Muscle layer of colon (tissue), 2 donors: ENCODE measurements at regions not wholly inside any gene's neighbourhood (a gene's known extent, or its start where the extent isn't known, plus 50 kb on each side); places are given as distances from the start of the nearest gene placed in this dataset.
"Not testable (repeated sequence)": the region's sequence is repeated elsewhere in the genome, so short reads cannot be mapped to it uniquely, and the experiment has no call there.

ENCODE experiments used
- H3K27ac ChIP-seq: one replicate; pipeline ENCODE4 v1.7.0; 2013; ENCODE audit warnings: low read depth, mild to moderate bottlenecking, low read length, moderate library complexity
- H3K27me3 ChIP-seq, 2 donors: one replicate each; pipeline ENCODE4 v1.7.0; 2013; ENCODE audit warnings: low read length in 2 of 2, mild to moderate bottlenecking in 2 of 2; ENCODE audit not compliant: insufficient read depth in 2 of 2, control insufficient read depth in 1 of 2
- H3K36me3 ChIP-seq: one replicate; pipeline ENCODE4 v1.7.0; 2013; ENCODE audit warnings: mild to moderate bottlenecking, low read length; ENCODE audit not compliant: insufficient read depth
- H3K4me1 ChIP-seq: one replicate; pipeline ENCODE4 v1.7.0; 2013; ENCODE audit warnings: mild to moderate bottlenecking, low read length; ENCODE audit not compliant: insufficient read depth
- H3K4me3 ChIP-seq, 2 donors: one replicate each; pipeline ENCODE4 v1.7.0; 2013; ENCODE audit warnings: low read length in 2 of 2, low read depth in 1 of 2, mild to moderate bottlenecking in 1 of 2, moderate library complexity in 1 of 2
- H3K9ac ChIP-seq: one replicate; pipeline ENCODE4 v1.7.0; 2013; ENCODE audit warnings: low read length
- H3K9me3 ChIP-seq: one replicate; pipeline ENCODE4 v1.7.0; 2013; ENCODE audit warnings: mild to moderate bottlenecking, low read length
- donor health status: abdominal sarcoma.
- donor health status: Adenocarcinoma of cecum.

- H3K36me3 ChIP-seq: no peaks in the 10 kb centered on the region
- H3K4me1 ChIP-seq: no peaks in the 10 kb centered on the region
- no peak overlapping the region for H3K4me3 ChIP-seq
- no peaks in the 10 kb centered on the region for H3K9me3 ChIP-seq
- H3K27ac ChIP-seq: no peak overlapping the region
- no peak overlapping the region for H3K9ac ChIP-seq
- H3K27me3 ChIP-seq: no peaks in the 10 kb centered on the region
These were observed 125.1 kb upstream of the ZBED5 start for GRCh38 chr11:10982704-10983510.

DNA sequence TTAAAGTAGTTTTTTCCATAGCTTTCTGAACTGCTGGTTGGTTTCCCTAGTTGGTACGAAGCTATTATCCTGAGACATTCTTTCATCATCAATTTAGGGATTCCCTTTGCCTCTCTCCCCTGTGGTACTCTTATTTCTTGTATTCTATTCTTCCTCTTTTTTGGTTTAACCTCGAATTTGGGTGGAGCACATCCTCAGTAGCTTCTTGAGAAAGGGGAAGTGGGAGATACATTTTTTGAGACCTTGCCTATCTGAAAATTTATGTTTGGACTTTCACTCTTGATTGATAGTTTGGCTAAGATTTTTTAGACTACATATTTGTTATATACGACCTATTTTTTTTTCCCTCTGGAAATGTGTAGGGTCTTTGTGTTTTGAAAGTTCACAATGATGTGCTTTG lies 121.7 kb upstream of the ZBED5 start:
- H3K4me3 ChIP-seq: no peak overlapping the region
- no peak overlapping the region for H3K27ac ChIP-seq
- no peaks in the 10 kb centered on the region for H3K27me3 ChIP-seq
- H3K9me3 ChIP-seq: no peaks in the 10 kb centered on the region
- no peak overlapping the region for H3K9ac ChIP-seq
- no peaks in the 10 kb centered on the region for H3K4me1 ChIP-seq
- no peaks in the 10 kb centered on the region for H3K36me3 ChIP-seq

- Histone ChIP-seq H3K36me3 (no peaks in the 10 kb centered on the region), H3K9me3 (no peaks in the 10 kb centered on the region), H3K4me1 (peaks cover 7% of the 10 kb centered on the region), H3K4me3 (no peak overlapping the region), H3K9ac (no peak overlapping the region), H3K27ac (no peak overlapping the region), H3K27me3 (no peaks in the 10 kb centered on the region)
These were observed 120.3 kb upstream of the ZBED5 start for GRCh38 chr11:10978198-10978597.

DNA sequence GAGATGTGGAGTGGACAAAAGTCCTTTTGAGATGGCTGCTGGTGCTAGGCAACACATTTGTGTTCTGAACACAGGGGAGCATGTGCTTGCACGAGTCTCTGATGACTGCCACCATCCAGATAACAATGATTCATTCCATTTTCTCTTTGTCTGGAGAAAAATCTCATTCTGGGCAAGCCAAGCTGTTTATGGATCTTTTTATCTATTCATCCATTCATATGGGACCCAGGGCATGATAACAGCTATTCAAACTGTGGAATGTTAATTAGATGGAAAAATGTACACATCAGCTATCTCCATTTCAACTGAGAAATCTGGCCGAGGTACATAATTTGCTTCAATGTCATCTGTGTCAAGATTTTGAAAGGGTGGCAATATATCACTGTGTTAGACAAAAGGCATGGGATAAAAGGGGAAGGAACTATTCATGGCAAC lies 117.5 kb upstream of the ZBED5 start:
- Histone ChIP-seq H3K27ac (no peak overlapping the region), H3K9me3 (no peaks in the 10 kb centered on the region)

DNA sequence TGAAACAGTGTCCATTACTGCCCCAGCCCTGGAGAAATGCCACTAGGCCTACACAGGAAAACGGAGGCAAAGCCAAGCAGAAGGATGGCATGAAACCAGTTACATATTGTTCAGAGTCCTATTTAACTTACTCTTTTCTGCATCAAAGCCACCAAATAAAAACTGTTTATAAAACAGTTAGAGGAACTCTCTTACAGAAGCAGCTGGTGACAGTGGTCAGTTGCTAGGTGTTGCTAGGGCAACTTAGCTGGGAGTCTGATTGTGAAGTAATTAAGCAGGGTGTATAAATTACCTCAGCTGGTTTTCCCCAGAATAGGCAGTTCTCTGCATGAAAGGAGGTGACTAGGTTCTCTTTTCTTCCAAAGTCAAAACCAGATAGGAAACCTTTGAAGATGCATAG lies 115.6 kb upstream of the ZBED5 start:
- H3K36me3 ChIP-seq: no peaks in the 10 kb centered on the region
- H3K9ac ChIP-seq: no peak overlapping the region
- H3K27me3 ChIP-seq: no peaks in the 10 kb centered on the region
- H3K9me3 ChIP-seq: no peaks in the 10 kb centered on the region
- peaks cover 29% of the 10 kb centered on the region for H3K4me1 ChIP-seq
- peak overlapping the region; percentile 54 for H3K27ac ChIP-seq
- H3K4me3 ChIP-seq: no peak overlapping the region

More for the DNA sequence above, 117.5 kb upstream of the ZBED5 start:
- no peak overlapping the region for H3K9ac ChIP-seq
- no peaks in the 10 kb centered on the region for H3K36me3 ChIP-seq
- H3K4me3 ChIP-seq: no peak overlapping the region
- peaks cover 29% of the 10 kb centered on the region for H3K4me1 ChIP-seq
- no peaks in the 10 kb centered on the region for H3K27me3 ChIP-seq

DNA sequence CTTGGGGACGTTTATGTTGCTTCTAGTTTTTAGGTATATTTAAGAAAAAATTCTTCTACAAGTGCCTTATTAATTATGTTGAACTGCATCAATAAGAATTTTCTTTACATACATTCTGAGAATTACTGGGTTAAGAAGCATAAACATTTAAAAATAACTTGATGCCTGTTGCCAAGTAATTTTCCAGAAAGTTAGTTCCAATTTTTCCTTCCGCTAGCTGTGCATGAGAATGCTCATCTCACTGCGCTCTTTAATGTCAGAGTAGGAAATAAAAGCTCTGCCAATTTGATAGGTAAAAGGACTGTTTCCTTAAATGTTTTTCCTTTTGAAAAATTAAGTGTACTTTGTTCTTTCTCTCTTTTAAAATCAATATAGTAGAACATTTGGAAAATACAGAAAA lies 113.1 kb upstream of the ZBED5 start:
- no peaks in the 10 kb centered on the region for H3K9me3 ChIP-seq
- H3K27me3 ChIP-seq: no peaks in the 10 kb centered on the region
- no peaks in the 10 kb centered on the region for H3K36me3 ChIP-seq
- no peak overlapping the region for H3K9ac ChIP-seq
- H3K4me3 ChIP-seq: no peak overlapping the region
- H3K4me1 ChIP-seq: peaks cover 29% of the 10 kb centered on the region
- H3K27ac ChIP-seq: no peak overlapping the region

GRCh38 chr11:10969387-10969786 lies 111.5 kb upstream of the ZBED5 start:
- Histone ChIP-seq H3K9ac (no peak overlapping the region), H3K27ac (no peak overlapping the region), H3K36me3 (no peaks in the 10 kb centered on the region), H3K27me3 (no peaks in the 10 kb centered on the region), H3K9me3 (no peaks in the 10 kb centered on the region), H3K4me1 (peaks cover 29% of the 10 kb centered on the region), H3K4me3 (no peak overlapping the region)

DNA sequence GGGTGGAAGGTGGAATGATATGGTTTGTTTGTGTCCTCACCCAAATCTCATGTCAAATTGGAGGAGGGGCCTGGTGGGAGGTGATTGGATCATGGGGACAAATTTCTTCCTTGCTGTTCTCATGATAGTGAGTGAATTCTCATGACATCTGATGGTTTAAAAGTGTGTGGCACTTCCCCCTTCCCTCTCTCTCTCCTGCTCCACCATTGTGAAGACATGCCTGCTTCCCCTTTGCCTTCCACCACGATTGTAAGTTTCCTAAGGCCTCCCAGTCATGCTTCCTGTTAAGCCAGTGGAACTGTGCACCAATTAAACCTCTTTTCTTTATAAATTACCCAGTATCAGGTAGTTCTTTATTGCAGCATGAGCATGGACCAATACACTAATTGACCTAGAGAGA lies 99.0 kb upstream of the ZBED5 start:
- H3K9me3 ChIP-seq, H3K27ac ChIP-seq, H3K9ac ChIP-seq, H3K4me3 ChIP-seq, H3K27me3 ChIP-seq, H3K4me1 ChIP-seq, H3K36me3 ChIP-seq: not testable (repeated sequence)

- H3K36me3 ChIP-seq: no peaks in the 10 kb centered on the region
- H3K9me3 ChIP-seq: no peaks in the 10 kb centered on the region
- no peak overlapping the region for H3K27ac ChIP-seq
- no peak overlapping the region for H3K9ac ChIP-seq
- H3K4me1 ChIP-seq: no peaks in the 10 kb centered on the region
- H3K27me3 ChIP-seq: no peaks in the 10 kb centered on the region
- H3K4me3 ChIP-seq: no peak overlapping the region
These were observed 97.8 kb upstream of the ZBED5 start for GRCh38 chr11:10955616-10956015.

DNA sequence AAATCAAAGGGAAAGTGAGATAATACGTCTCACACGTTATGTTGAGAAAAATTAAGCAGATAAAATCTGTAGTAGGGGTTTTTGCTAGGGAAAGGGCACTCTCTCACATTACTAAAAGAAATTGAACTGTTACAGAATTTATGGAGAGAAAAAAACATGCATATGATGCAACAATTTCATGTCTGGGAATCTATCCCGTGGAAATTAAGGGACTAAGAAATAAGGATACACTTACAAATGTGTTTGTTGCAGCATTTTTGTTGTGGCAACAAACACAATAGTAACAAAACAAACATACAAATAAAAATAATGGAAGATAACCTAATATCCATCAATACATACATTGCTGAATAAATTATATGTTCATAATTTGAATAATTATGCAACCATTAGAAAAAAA lies 96.3 kb upstream of the ZBED5 start:
- H3K36me3 ChIP-seq: no peaks in the 10 kb centered on the region
- no peak overlapping the region for H3K4me3 ChIP-seq
- no peaks in the 10 kb centered on the region for H3K4me1 ChIP-seq
- no peaks in the 10 kb centered on the region for H3K9me3 ChIP-seq
- H3K9ac ChIP-seq: no peak overlapping the region
- H3K27ac ChIP-seq: no peak overlapping the region
- H3K27me3 ChIP-seq: no peaks in the 10 kb centered on the region

DNA sequence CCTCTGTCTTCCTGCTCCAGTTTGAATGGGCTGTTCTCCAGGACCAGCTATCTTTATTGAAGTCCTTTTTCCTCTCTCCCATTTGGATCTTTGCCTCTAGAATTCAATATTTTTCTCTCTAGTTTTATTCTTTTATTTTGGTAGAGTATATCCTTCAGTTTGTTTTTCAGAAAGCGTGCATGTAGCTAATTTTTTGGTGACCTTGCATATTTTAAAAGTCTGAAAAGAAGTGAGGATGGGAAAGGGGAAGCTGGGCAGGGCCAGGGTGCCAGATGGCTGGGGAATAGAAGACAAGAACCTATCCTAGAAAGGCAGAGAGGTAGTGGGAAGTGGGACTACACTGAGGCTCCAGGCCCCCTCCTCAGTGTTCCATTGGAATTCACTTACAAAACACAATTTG lies 95.0 kb upstream of the ZBED5 start:
- Histone ChIP-seq H3K9me3 (no peaks in the 10 kb centered on the region), H3K36me3 (no peaks in the 10 kb centered on the region), H3K4me3 (no peak overlapping the region), H3K27ac (no peak overlapping the region), H3K27me3 (no peaks in the 10 kb centered on the region), H3K4me1 (no peaks in the 10 kb centered on the region), H3K9ac (no peak overlapping the region)

GRCh38 chr11:10947935-10948334 lies 90.1 kb upstream of the ZBED5 start:
- not testable (repeated sequence) for H3K27me3 ChIP-seq, H3K36me3 ChIP-seq

More at GRCh38 chr11:10947935-10948334, 90.1 kb upstream of the ZBED5 start:
- not testable (repeated sequence) for H3K27ac ChIP-seq, H3K9me3 ChIP-seq, H3K4me3 ChIP-seq, H3K9ac ChIP-seq
- H3K4me1 ChIP-seq: peaks cover 24% of the 10 kb centered on the region
